GM10248 (cell line): ENCODE measurements at regions not wholly inside any gene's neighbourhood (a gene's known extent, or its start where the extent isn't known, plus 50 kb on each side); places are given as distances from the start of the nearest gene placed in this dataset.

Source experiments
- CTCF ChIA-PET: fragments of 300-600 bp; sonication (Branson Sonifier 250); formaldehyde crosslinking; extraction: SDS; loops from one replicate; lab custom pipeline; 2021; ENCODE audit warnings: antibody characterized with exemption; lab: Yijun Ruan, JAX
- POLR2A ChIA-PET: fragments of 350-650 bp; sonication (Branson Sonifier 250); formaldehyde crosslinking; extraction: SDS; loops from one replicate; lab custom pipeline; 2020; ENCODE audit warnings: antibody characterized with exemption; lab: Yijun Ruan, JAX
- DNase-seq: peaks from one replicate; pipeline ENCODE4 v3.0.0; 2012; ENCODE audit errors: extremely low spot score
- CTCF ChIP-seq: IDR thresholded peaks from 2 replicates; pipeline ENCODE4 v1.5.1; 2012; ENCODE audit warnings: mild to moderate bottlenecking, low read depth; ENCODE audit errors: extremely low read depth, missing control alignments, control extremely low read depth

GRCh38 chr12:115421350-115421749, 737.4 kb upstream of the TBX3 start:
- DNase-seq: no peak
- ChIA-PET POLR2A (no interaction called here), CTCF (interaction anchor here (0.7 to 1.2 kb wide), 3 partner anchors 9 to 53 kb away, joined by 3 read pairs; no protein-coding TSS in a partner anchor)
- no peak for TF ChIP-seq CTCF

DNA sequence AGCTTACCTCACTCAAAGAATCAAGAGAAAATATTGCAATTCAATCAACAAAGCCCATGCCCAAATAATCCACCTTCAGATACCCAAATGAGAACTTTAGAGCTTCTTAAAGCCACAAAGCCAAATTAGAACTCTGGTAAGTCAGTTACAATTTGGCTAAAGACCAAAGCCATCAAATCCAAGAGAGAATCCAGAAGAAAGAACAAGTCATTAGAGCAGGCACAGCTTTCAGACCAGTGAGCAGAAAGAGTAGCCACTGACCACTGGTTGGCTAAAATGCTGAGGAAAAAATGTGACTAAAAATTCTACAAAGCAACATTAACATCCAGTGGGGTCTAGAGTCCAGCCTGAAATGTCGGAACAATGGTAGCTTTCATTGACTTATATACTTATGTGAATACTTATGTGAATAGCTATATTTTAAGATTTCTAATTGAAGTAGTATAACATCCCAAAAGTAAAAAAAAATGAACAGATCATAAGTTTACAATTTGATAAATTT, 735.2 kb upstream of the TBX3 start:
- DNase-seq: no peak
- ChIA-PET CTCF (no interaction called here), POLR2A (no interaction called here)
- TF ChIP-seq CTCF: no peak

- DNase-seq: no peak
- ChIA-PET CTCF (interaction anchor here (1.1 kb wide), 2 partner anchors 29 to 40 kb away, joined by 3 to 4 read pairs; no protein-coding TSS in a partner anchor), POLR2A (no interaction called here)
- no peak for TF ChIP-seq CTCF
These were observed 733.6 kb upstream of the TBX3 start for GRCh38 chr12:115417610-115418009.

DNA sequence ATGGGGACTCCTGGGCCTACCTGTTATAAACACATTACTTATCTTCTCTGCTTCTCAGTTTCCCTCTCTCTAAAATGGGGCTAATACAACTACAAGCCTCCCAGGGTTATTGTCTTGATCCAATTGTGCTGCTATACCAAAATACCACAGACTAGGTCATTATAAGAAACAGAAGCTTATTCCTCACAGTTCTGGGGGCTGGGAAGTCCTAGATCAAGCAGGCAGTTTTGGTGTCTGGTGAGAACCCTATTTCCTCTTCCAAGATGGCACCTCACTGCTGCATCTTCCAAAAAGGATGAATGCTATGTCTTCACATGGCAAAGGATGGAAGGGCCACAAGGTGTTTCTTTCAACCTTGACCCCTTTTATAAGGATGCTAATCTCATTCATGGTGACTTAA, 732.9 kb upstream of the TBX3 start:
- DNase-seq: no peak
- ChIA-PET POLR2A (no interaction called here), CTCF (interaction anchor here (1.1 kb wide), 1 partner anchor 30 kb away, joined by 3 read pairs; no protein-coding TSS in a partner anchor)
- no peak for TF ChIP-seq CTCF

DNA sequence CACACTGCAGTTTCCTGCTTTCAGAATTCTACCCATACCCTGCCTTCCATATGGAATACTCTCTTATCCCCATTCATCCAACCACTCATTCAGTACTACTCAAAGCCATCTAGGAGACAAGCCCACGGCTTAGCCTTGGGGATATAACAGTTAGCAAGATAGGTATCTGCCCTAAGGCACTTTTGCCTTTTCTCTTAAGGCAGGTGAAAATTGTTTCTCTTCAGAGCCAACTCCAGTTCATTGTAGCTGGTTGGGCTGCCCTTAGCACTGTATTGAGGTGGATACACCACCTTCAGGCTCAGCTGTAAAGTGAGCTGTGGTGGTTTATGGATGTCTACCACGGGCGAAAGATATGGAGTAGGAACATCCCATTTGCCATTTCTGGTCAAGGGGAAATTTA, 729.7 kb upstream of the TBX3 start:
- DNase-seq: no peak
- CTCF ChIA-PET: no interaction called here
- no peak for TF ChIP-seq CTCF
- POLR2A ChIA-PET: no interaction called here

DNA sequence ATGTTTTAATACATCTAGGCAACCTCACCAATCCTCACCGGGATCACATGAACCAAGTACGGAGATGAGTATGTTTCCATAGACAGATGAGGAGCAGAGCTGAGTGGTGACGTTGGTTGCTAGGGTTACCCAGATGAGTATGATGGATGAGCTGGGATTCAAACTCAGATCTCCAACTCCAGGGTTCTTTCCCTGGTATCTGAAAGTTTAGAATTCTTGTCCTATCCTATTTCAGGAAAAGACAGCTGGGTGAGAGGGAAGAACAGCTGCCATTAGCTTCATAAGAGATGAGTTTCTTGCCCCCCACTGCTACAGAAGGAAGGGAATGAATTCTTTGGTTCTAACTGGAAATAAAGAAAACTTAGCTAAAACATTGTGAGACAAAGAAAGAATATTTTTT, 728.9 kb upstream of the TBX3 start:
- no peak for DNase-seq
- ChIA-PET POLR2A (no interaction called here), CTCF (interaction anchor here (1.3 kb wide), 1 partner anchor 8 kb away, joined by 3 read pairs; no protein-coding TSS in a partner anchor)
- TF ChIP-seq CTCF: no peak
